Central memory CD8-positive, alpha-beta T cell (primary cell): ENCODE measurements at regions not wholly inside any gene's neighbourhood (a gene's known extent, or its start where the extent isn't known, plus 50 kb on each side); places are given as distances from the start of the nearest gene placed in this dataset.

Source experiments
- ATAC-seq: fragments of 150-1000 bp; cut with Tn5 transposase; replicated peaks from 2 replicates; pipeline ENCODE4 v1.10.0; 2022; ENCODE audit warnings: mild to moderate bottlenecking, moderate FRiP score, moderate number of reproducible peaks; ENCODE audit not compliant: poor library complexity, severe bottlenecking; ENCODE audit errors: extremely low read depth
- DNase-seq, 2 donors: peaks; one replicate each; pipeline ENCODE4 v3.0.0; 2021; ENCODE audit warnings: low spot score in 2 of 2
- H3K27ac Mint-ChIP-seq: one replicate; pipeline ENCODE4 v1.8.0; 2022; ENCODE audit warnings: low read depth, mild to moderate bottlenecking, moderate library complexity, mixed read lengths
- H3K27me3 Mint-ChIP-seq: one replicate; pipeline ENCODE4 v1.8.0; 2022; ENCODE audit warnings: mixed read lengths
- H3K36me3 Mint-ChIP-seq: one replicate; pipeline ENCODE4 v1.8.0; 2022; ENCODE audit warnings: mild to moderate bottlenecking, moderate library complexity, mixed read lengths; ENCODE audit not compliant: insufficient read depth
- H3K4me1 Mint-ChIP-seq: one replicate; pipeline ENCODE4 v1.8.0; 2022; ENCODE audit warnings: mixed read lengths
- H3K4me3 Mint-ChIP-seq: one replicate; pipeline ENCODE4 v1.8.0; 2022; ENCODE audit warnings: mild to moderate bottlenecking, moderate library complexity, mixed read lengths
- H3K9me3 Mint-ChIP-seq: one replicate; pipeline ENCODE4 v1.8.0; 2022; ENCODE audit warnings: mixed read lengths

GRCh38 chr2:42864641-42865280, 72.4 kb upstream of the HAAO start:
- Mint-ChIP-seq H3K27ac (no peak overlapping the region), H3K4me3 (no peak overlapping the region), H3K27me3 (peaks cover 15% of the 10 kb centered on the region), H3K4me1 (no peaks in the 10 kb centered on the region), H3K9me3 (peaks cover 12% of the 10 kb centered on the region), H3K36me3 (no peaks in the 10 kb centered on the region)
- ATAC-seq (no peak), DNase-seq (no peak)

GRCh38 chr2:42864222-42864621, 71.8 kb upstream of the HAAO start:
- DNase-seq: no peak
- Mint-ChIP-seq H3K4me1 (no peaks in the 10 kb centered on the region), H3K9me3 (peaks cover 9% of the 10 kb centered on the region), H3K36me3 (no peaks in the 10 kb centered on the region), H3K4me3 (no peak overlapping the region), H3K27me3 (peaks cover 15% of the 10 kb centered on the region), H3K27ac (no peak overlapping the region)
- no peak for ATAC-seq

GRCh38 chr2:42863751-42864150, 71.4 kb upstream of the HAAO start:
- Mint-ChIP-seq H3K27me3 (peaks cover 15% of the 10 kb centered on the region), H3K36me3 (no peaks in the 10 kb centered on the region), H3K9me3 (peaks cover 4% of the 10 kb centered on the region), H3K4me3 (no peak overlapping the region), H3K4me1 (no peaks in the 10 kb centered on the region), H3K27ac (no peak overlapping the region)
- ATAC-seq (no peak), DNase-seq (no peak)

GRCh38 chr2:42863320-42863719, 70.9 kb upstream of the HAAO start:
- no peak for DNase-seq
- no peak for ATAC-seq
- H3K4me3 Mint-ChIP-seq: no peak overlapping the region
- peaks cover 15% of the 10 kb centered on the region for H3K27me3 Mint-ChIP-seq
- no peaks in the 10 kb centered on the region for H3K36me3 Mint-ChIP-seq
- H3K27ac Mint-ChIP-seq: no peak overlapping the region
- H3K9me3 Mint-ChIP-seq: peaks cover 2% of the 10 kb centered on the region
- no peaks in the 10 kb centered on the region for H3K4me1 Mint-ChIP-seq

GRCh38 chr2:42862669-42863185, 70.3 kb upstream of the HAAO start:
- Mint-ChIP-seq H3K9me3 (peaks cover 7% of the 10 kb centered on the region), H3K27ac (no peak overlapping the region), H3K27me3 (peaks cover 15% of the 10 kb centered on the region), H3K36me3 (no peaks in the 10 kb centered on the region), H3K4me1 (no peaks in the 10 kb centered on the region), H3K4me3 (no peak overlapping the region)
- ATAC-seq (no peak), DNase-seq (no peak)

GRCh38 chr2:42861321-42861720, 68.9 kb upstream of the HAAO start:
- H3K9me3 Mint-ChIP-seq: peaks cover 7% of the 10 kb centered on the region
- no peak for DNase-seq
- no peak for ATAC-seq
- H3K27me3 Mint-ChIP-seq: peaks cover 15% of the 10 kb centered on the region
- no peak overlapping the region for H3K27ac Mint-ChIP-seq
- no peaks in the 10 kb centered on the region for H3K4me1 Mint-ChIP-seq
- H3K4me3 Mint-ChIP-seq: no peak overlapping the region
- no peaks in the 10 kb centered on the region for H3K36me3 Mint-ChIP-seq

GRCh38 chr2:42860319-42861094, 68.1 kb upstream of the HAAO start:
- H3K27ac Mint-ChIP-seq: no peak overlapping the region
- peaks cover 7% of the 10 kb centered on the region for H3K9me3 Mint-ChIP-seq
- no peaks in the 10 kb centered on the region for H3K4me1 Mint-ChIP-seq
- DNase-seq: no peak
- peaks cover 15% of the 10 kb centered on the region for H3K27me3 Mint-ChIP-seq
- no peak for ATAC-seq
- H3K4me3 Mint-ChIP-seq: no peak overlapping the region
- no peaks in the 10 kb centered on the region for H3K36me3 Mint-ChIP-seq

- peaks cover 7% of the 10 kb centered on the region for H3K9me3 Mint-ChIP-seq
- H3K27me3 Mint-ChIP-seq: peaks cover 15% of the 10 kb centered on the region
- H3K27ac Mint-ChIP-seq: no peak overlapping the region
- DNase-seq: no peak
- H3K4me3 Mint-ChIP-seq: no peak overlapping the region
- no peak for ATAC-seq
- H3K4me1 Mint-ChIP-seq: no peaks in the 10 kb centered on the region
- H3K36me3 Mint-ChIP-seq: no peaks in the 10 kb centered on the region
Observed at GRCh38 chr2:42859791-42860190, 67.4 kb upstream of the HAAO start.

- H3K36me3 Mint-ChIP-seq: no peaks in the 10 kb centered on the region
- no peak overlapping the region for H3K4me3 Mint-ChIP-seq
- ATAC-seq (no peak), DNase-seq (peak; percentile 45 to 52)
- no peaks in the 10 kb centered on the region for H3K4me1 Mint-ChIP-seq
- peaks cover 14% of the 10 kb centered on the region for H3K27me3 Mint-ChIP-seq
- H3K27ac Mint-ChIP-seq: no peak overlapping the region
- peaks cover 7% of the 10 kb centered on the region for H3K9me3 Mint-ChIP-seq
Observed at GRCh38 chr2:42859006-42859552, 66.7 kb upstream of the HAAO start.

GRCh38 chr2:42858140-42859005, 66.0 kb upstream of the HAAO start:
- H3K4me3 Mint-ChIP-seq: no peak overlapping the region
- no peak for DNase-seq
- H3K27me3 Mint-ChIP-seq: peaks cover 7% of the 10 kb centered on the region
- H3K4me1 Mint-ChIP-seq: no peaks in the 10 kb centered on the region
- ATAC-seq: no peak
- no peaks in the 10 kb centered on the region for H3K36me3 Mint-ChIP-seq
- H3K27ac Mint-ChIP-seq: no peak overlapping the region
- H3K9me3 Mint-ChIP-seq: peaks cover 7% of the 10 kb centered on the region

GRCh38 chr2:42856891-42857632, 64.7 kb upstream of the HAAO start:
- Mint-ChIP-seq H3K27me3 (no peaks in the 10 kb centered on the region), H3K9me3 (peaks cover 7% of the 10 kb centered on the region), H3K4me1 (no peaks in the 10 kb centered on the region), H3K4me3 (no peak overlapping the region), H3K27ac (no peak overlapping the region), H3K36me3 (no peaks in the 10 kb centered on the region)
- DNase-seq: no peak
- no peak for ATAC-seq
